Loucy (cell line): ENCODE measurements at regions not wholly inside any gene's neighbourhood (a gene's known extent, or its start where the extent isn't known, plus 50 kb on each side); places are given as distances from the start of the nearest gene placed in this dataset.

Source experiments
- H2AFZ ChIP-seq: fragments of 200-600 bp; sonication (generic); 2 replicates; pipeline ENCODE4 v1.6.0; 2016; ENCODE audit warnings: antibody characterized with exemption, mild to moderate bottlenecking, low read length, moderate library complexity
- H3F3A ChIP-seq: fragments of 200-600 bp; 2 replicates; pipeline ENCODE4 v1.6.0; 2016; ENCODE audit warnings: antibody characterized with exemption, low read depth, mild to moderate bottlenecking
- H3K27me3 ChIP-seq: fragments of 200-600 bp; sonication (generic); 2 replicates; pipeline ENCODE4 v1.6.1; 2014; ENCODE audit warnings: low read length, mild to moderate bottlenecking; ENCODE audit not compliant: insufficient read depth, poor library complexity, severe bottlenecking
- H3K36me3 ChIP-seq: fragments of 200-600 bp; sonication (generic); 2 replicates; pipeline ENCODE4 v1.6.1; 2016; ENCODE audit warnings: low read length; ENCODE audit not compliant: insufficient read depth
- H3K4me1 ChIP-seq: fragments of 200-600 bp; sonication (generic); 2 replicates; pipeline ENCODE4 v1.5.1; 2014; ENCODE audit warnings: low read length, mild to moderate bottlenecking; ENCODE audit not compliant: insufficient read depth, poor library complexity, severe bottlenecking
- H3K4me2 ChIP-seq: fragments of 200-600 bp; sonication (generic); 2 replicates; pipeline ENCODE4 v1.6.0; 2014; ENCODE audit warnings: antibody characterized with exemption, low read length, low read depth, mild to moderate bottlenecking; ENCODE audit not compliant: poor library complexity, severe bottlenecking
- H3K4me3 ChIP-seq: fragments of 200-600 bp; sonication (generic); 2 replicates; pipeline ENCODE4 v1.5.1; 2014; ENCODE audit warnings: low read length, mild to moderate bottlenecking, mixed read lengths; ENCODE audit not compliant: poor library complexity, severe bottlenecking
- H3K79me2 ChIP-seq: fragments of 200-600 bp; sonication (generic); 2 replicates; pipeline ENCODE4 v1.6.1; 2014; ENCODE audit warnings: low read length; ENCODE audit not compliant: insufficient read depth
- H3K9ac ChIP-seq: fragments of 200-600 bp; sonication (generic); 2 replicates; pipeline ENCODE4 v1.6.0; 2014; ENCODE audit warnings: mild to moderate bottlenecking, low read depth, low read length, moderate library complexity; ENCODE audit not compliant: poor library complexity, severe bottlenecking
- H3K9me2 ChIP-seq: fragments of 200-600 bp; sonication (generic); replicated peaks from 2 replicates; pipeline ENCODE4 v1.6.1; 2016; ENCODE audit warnings: low read depth, low read length, mixed read lengths
- H3K9me3 ChIP-seq: fragments of 200-600 bp; sonication (generic); 2 replicates; pipeline ENCODE4 v1.6.1; 2014; ENCODE audit warnings: mild to moderate bottlenecking, antibody characterized with exemption, low read length, low read depth; ENCODE audit not compliant: insufficient read depth
- H4K20me1 ChIP-seq: fragments of 200-600 bp; sonication (generic); 2 replicates; pipeline ENCODE4 v1.6.0; 2014; ENCODE audit warnings: antibody characterized with exemption, low read length, mild to moderate bottlenecking; ENCODE audit not compliant: insufficient read depth, poor library complexity, severe bottlenecking
- EZH2phosphoT487 ChIP-seq: fragments of 200-600 bp; IDR thresholded peaks from 2 replicates; pipeline ENCODE4 v1.6.1; 2018; ENCODE audit warnings: antibody characterized with exemption, mild to moderate bottlenecking, moderate library complexity, borderline replicate concordance
- TF ChIP-seq, protein P1 (sequence below): fragments of 200-600 bp; sonication (generic); conservative IDR thresholded peaks from 2 replicates; pipeline ENCODE4 v1.5.1; 2014; ENCODE audit warnings: mild to moderate bottlenecking, antibody characterized with exemption, low read length

GRCh38 chr9:134239130-134239903 is 75.0 kb upstream of the RNU6ATAC start:
- no peaks in the 10 kb centered on the region for H3K9me3 ChIP-seq
- no peaks in the 10 kb centered on the region for H4K20me1 ChIP-seq
- no peaks in the 10 kb centered on the region for H3K79me2 ChIP-seq
- H3K4me3 ChIP-seq: no peak overlapping the region
- TF ChIP-seq, protein P1, sequence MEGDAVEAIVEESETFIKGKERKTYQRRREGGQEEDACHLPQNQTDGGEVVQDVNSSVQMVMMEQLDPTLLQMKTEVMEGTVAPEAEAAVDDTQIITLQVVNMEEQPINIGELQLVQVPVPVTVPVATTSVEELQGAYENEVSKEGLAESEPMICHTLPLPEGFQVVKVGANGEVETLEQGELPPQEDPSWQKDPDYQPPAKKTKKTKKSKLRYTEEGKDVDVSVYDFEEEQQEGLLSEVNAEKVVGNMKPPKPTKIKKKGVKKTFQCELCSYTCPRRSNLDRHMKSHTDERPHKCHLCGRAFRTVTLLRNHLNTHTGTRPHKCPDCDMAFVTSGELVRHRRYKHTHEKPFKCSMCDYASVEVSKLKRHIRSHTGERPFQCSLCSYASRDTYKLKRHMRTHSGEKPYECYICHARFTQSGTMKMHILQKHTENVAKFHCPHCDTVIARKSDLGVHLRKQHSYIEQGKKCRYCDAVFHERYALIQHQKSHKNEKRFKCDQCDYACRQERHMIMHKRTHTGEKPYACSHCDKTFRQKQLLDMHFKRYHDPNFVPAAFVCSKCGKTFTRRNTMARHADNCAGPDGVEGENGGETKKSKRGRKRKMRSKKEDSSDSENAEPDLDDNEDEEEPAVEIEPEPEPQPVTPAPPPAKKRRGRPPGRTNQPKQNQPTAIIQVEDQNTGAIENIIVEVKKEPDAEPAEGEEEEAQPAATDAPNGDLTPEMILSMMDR: no peak
- TF ChIP-seq EZH2phosphoT487: no peak
- no peaks in the 10 kb centered on the region for H3K27me3 ChIP-seq
- no peak overlapping the region for H2AFZ ChIP-seq
- H3K36me3 ChIP-seq: no peaks in the 10 kb centered on the region
- H3F3A ChIP-seq: no peaks in the 10 kb centered on the region
- no peak overlapping the region for H3K9ac ChIP-seq
- H3K4me2 ChIP-seq: no peak overlapping the region
- H3K4me1 ChIP-seq: no peaks in the 10 kb centered on the region
- no peaks in the 10 kb centered on the region for H3K9me2 ChIP-seq

DNA sequence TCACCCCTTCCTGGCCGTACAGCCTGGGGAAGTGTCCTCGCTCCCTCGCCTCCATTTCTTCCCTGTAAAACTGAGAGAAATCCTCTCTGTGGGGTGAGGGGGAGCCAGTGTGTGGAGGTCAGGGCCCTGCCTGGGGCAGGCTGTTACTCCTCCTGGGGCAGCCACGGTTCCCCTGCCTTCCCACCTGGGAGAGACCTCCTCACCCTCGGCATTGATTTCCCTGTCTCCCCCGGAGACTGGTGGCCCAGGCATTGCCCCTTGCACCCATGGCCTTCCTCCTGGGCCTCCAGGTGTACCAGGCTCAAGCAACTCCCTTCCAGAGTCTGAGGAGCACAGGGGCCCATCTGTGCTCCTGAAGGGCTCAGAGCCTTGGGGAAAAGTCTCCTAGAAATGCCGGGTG is 75.6 kb upstream of the RNU6ATAC start:
- Histone ChIP-seq H3K9me2 (no peaks in the 10 kb centered on the region), H3K4me3 (no peak overlapping the region), H4K20me1 (no peaks in the 10 kb centered on the region), H3K4me1 (no peaks in the 10 kb centered on the region), H3F3A (no peaks in the 10 kb centered on the region), H3K79me2 (no peaks in the 10 kb centered on the region), H3K9ac (no peak overlapping the region), H3K4me2 (no peak overlapping the region), H3K9me3 (no peaks in the 10 kb centered on the region), H3K36me3 (no peaks in the 10 kb centered on the region), H3K27me3 (no peaks in the 10 kb centered on the region), H2AFZ (no peak overlapping the region)
- TF ChIP-seq, protein P1: no peak
- no peak for TF ChIP-seq EZH2phosphoT487

- Histone ChIP-seq H3K4me1 (no peaks in the 10 kb centered on the region), H3K79me2 (no peaks in the 10 kb centered on the region), H2AFZ (no peak overlapping the region), H3K9me2 (no peaks in the 10 kb centered on the region), H3K9ac (no peak overlapping the region), H3K36me3 (no peaks in the 10 kb centered on the region), H3K4me2 (no peak overlapping the region), H3K4me3 (no peak overlapping the region), H3K27me3 (no peaks in the 10 kb centered on the region), H4K20me1 (no peaks in the 10 kb centered on the region), H3F3A (no peaks in the 10 kb centered on the region), H3K9me3 (no peaks in the 10 kb centered on the region)
- TF ChIP-seq EZH2phosphoT487: no peak
- TF ChIP-seq, protein P1: no peak
Measured at GRCh38 chr9:134240361-134240760, 76.0 kb upstream of the RNU6ATAC start.
